CD4-positive, alpha-beta T cell treated with Interleukin-4 for 4 hours (primary cell): ENCODE measurements at regions not wholly inside any gene's neighbourhood (a gene's known extent, or its start where the extent isn't known, plus 50 kb on each side); places are given as distances from the start of the nearest gene placed in this dataset.
"Not testable (repeated sequence)": the region's sequence is repeated elsewhere in the genome, so short reads cannot be mapped to it uniquely, and the experiment has no call there.

Source experiments
- DNase-seq: peaks from one replicate; pipeline ENCODE4 v3.0.0-alpha.2; 2020

GRCh38 chr5:13019729-13020128 lies 924.8 kb downstream of the DNAH5 start:
- no peak for DNase-seq

DNA sequence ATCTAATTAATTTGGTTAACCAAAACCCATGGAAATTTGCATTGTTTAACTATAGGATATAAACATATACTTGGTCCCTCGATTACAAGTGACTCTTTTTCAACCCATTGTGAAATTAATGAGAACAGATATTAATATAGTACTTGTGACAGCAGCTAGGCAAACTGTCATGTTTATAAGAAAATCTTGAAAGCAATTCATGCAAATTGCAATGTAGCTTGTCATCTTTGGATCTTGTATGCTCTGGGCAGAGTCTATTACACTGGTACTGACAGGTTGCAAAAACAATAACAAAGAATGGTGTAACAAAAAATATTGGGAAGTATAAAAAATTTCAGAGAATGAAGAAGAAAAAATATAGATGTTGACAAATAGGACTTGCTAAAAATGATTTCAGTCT lies 941.0 kb downstream of the DNAH5 start:
- no peak for DNase-seq

DNA sequence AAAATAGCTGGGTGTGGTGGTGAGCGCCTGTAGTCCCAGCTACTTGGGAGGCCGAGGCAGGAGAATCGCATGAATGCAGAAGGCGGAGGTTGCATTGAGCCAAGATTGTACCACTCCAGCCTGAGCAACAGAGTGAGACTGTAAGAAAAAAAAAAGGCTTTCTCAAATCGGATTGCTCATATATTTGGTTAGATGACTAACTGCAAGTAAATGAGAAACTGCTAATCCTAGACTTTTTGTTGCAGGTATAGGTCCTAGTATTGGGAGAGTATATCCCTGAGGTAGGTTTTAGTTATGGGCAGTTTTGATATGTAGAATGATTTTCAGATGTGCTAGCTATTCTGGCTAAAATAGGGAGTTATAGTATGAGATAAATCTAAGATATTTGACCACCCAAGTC lies 944.8 kb downstream of the DNAH5 start:
- no peak for DNase-seq

DNA sequence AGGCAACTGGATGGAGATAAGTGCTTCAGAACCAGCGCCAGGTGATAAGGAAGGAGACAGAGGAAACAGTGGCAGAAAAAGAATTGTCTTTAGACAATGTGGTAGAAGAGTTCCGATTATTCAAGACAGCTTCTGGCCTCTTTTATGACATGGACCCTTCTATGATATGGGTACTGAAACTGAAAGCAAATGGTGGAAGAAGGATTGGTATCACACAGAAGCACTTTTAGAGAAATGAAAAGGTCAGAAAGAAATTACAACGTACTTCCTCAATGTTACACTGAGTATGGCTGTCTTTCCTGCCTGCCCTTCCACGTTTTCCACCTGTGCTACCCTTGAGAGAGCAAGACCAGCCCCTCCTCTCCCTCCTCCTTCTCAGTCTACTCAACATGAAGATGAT lies 959.3 kb downstream of the DNAH5 start:
- no peak for DNase-seq

- no peak for DNase-seq
These were observed 969.6 kb downstream of the DNAH5 start for GRCh38 chr5:12974856-12975255.

GRCh38 chr5:12965804-12966203 lies 978.7 kb downstream of the DNAH5 start:
- DNase-seq = no peak

DNA sequence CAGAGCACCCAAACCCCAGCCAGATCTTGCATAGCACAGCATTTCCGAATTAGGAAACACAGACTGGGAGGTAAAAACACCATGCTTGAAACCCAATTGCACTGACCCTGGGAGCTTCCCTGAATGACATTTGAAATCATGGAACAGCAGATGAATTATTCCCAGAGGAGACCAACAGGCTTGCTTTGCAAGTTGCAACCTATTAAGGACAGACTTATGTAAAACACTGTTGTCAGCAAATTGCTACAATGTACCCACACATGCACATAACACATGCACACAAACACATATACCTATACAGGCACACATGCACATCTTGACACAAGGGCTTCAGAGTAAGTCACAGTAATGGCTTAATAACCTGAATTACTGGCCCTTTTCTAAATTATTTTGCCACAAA lies 984.8 kb downstream of the DNAH5 start:
- DNase-seq = no peak

DNA sequence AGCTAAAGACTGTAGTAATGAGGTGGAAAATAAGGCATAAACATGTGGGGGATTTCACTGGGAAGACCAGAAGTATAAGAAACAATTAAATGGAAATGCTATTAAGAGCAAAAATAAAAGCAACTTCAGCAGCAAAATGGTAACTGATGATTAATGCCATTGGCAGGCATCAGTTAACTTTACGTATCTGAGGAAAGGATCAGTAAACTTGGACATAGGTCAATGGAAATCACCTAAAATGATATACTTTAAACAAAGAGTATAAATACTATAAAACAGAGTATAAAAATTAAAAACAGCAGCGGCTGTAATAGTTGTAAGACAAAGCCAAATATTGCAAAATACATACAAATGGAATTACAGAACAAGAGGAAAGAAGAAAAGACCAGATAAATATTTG lies 992.1 kb downstream of the DNAH5 start:
- no peak for DNase-seq

GRCh38 chr5:12951846-12952245 lies 992.6 kb downstream of the DNAH5 start:
- DNase-seq = no peak

- no peak for DNase-seq
These were observed 997.1 kb downstream of the DNAH5 start for GRCh38 chr5:12947379-12947778.

DNA sequence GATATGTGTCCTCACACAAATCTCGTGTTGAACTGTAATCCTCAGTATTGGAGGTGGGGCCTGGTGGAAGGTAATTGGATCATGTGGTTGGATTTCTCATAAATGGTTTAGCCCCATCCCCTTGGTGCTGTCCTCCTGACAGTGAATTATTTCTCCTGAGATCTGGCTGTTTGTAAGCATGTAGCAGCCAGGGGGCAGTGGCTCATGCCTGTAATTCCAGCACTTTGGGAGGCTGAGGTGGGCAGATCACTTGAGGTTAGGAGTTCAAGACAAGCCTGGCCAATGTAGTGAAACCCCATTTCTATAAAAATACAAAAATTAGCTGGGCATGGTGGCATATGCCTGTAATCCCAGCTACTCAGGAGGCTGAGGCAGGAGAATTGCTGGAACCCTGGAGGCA lies 999.0 kb downstream of the DNAH5 start:
- not testable (repeated sequence) for DNase-seq

GRCh38 chr5:12936221-12936620 lies 1008.3 kb downstream of the DNAH5 start:
- DNase-seq = no peak

DNA sequence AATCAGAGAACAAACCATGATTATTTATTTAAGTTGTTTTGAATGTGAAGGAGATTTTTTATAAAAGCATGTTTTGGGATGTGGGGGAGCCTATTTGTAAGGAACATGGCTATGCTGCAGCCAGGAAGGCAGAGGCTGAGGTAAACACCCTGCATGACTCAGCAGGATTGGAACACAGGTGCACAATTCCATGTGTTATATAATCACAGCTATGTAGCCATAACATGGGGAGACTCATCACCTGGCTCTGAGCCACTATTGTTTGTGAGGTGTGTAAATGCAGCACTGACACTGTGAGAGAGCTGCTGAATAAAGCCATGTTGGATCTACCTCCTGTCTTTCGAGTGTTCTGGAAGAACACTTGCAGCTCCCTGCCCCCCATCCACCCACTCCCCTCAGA lies 1009.8 kb downstream of the DNAH5 start:
- no peak for DNase-seq

GRCh38 chr5:12920527-12920926 lies 1016.3 kb upstream of the CTNND2 start:
- no peak for DNase-seq

DNA sequence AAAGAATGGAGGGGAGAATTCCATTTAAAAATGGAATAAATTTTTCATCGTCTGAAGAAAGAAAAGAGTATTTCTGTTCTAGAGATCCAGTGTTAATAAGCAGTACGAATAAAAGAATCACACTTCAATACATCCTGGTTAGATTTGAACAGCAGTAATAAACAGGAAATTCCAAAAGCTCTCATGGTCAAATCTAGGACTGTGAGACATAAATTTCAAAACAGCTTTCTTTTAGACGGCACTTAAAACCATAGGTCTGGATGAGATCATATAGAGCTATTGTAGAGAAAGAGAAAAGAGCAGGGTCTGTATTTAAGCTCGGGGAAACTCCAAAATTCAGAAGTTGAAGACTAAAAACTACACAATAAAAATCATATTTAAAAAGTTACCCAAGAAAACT lies 1006.9 kb upstream of the CTNND2 start:
- no peak for DNase-seq

- no peak for DNase-seq
These were observed 1006.4 kb upstream of the CTNND2 start for GRCh38 chr5:12910641-12911040.

GRCh38 chr5:12902611-12903010 lies 998.4 kb upstream of the CTNND2 start:
- no peak for DNase-seq

DNA sequence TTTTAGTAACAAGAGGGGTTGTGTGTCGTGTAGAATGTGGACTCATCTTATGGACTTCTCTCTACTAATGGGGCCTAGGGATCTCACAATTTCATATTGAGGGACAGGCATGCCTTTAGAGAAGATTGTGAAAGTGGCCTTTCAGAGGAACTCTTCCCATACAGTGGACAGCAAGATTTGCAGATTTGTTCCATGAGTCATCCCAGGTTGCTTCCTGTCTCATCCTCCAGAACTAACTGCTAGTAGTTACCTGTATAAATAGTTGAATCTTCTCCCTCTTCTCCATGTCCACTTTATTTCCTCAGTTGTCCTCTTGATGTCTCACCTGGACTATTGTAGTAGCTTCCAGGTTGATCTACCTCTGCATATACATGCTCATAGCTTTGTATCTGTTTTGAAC lies 997.5 kb upstream of the CTNND2 start:
- DNase-seq = no peak

DNA sequence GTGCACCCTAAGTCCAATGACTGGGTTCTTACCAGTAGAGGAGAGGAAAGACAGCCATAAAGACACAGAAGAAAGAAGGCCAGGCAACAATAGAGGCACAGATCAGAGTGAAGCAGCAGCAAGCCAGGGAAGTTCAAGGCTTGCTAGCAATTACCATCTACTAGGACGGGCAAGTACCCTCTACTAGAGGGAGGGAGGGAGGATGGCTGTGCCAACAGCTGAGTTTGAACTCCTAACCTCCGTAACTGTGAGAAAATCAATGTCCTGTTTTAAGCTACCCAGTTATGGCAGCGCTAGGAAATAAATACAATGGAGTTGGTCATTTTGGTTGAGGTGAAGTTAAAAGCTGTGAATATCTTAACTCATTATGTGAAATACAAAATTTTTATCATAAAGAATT lies 991.8 kb upstream of the CTNND2 start:
- DNase-seq = no peak

DNA sequence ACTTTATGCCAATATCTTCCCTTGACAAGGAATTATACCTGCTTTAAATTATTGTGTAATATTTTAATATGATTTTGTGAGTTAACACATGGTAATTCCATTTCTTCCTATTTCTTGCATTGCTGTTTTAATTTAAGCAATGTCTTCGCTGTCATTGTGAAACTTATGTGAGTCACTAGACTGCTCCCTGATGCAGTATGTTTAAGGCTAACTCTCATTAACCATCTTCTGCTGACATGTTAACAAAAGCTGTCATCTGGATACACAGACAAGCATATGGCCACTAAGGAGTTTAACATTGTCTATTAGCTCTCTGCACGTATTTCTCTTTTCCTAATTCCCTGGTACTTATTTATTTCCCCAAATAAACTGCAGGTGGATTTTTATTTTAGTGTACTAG lies 980.8 kb upstream of the CTNND2 start:
- no peak for DNase-seq

- no peak for DNase-seq
These were observed 979.1 kb upstream of the CTNND2 start for GRCh38 chr5:12883395-12883794.

DNA sequence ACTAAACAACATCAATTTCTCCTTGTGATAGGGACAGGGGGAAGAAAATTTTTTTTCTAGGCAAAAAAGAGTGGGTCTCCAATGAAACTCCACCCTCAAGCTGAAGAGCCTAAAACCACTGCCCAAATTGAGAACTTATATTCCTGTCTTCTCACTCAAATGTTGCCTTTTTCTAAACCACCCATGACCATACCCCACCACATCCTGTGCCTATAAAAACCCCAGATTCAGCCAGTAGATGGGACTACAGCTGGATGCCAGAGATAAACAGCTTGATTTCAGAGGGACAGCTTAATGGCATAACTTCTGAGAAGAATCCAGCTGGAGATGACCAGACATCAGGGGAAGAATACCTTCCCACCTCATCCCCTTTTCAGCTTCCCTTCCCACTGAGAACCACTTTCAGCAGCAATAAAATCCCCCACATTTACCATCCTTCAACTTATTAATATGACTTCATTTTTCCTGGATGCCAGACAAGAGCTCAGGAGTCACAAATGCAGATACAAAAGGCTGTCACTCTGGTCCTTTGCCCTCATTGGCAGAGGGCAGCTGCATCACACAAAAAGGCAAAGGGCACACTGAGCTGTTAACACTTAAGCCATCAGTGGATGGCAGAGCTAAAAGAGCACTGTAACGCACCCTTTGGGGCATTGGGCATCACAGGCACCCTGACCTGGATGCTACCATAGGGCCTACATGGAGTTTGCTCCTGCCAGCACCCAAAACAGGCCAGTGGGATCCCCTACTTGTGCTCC lies 972.5 kb upstream of the CTNND2 start:
- peak; percentile 2 for DNase-seq

DNA sequence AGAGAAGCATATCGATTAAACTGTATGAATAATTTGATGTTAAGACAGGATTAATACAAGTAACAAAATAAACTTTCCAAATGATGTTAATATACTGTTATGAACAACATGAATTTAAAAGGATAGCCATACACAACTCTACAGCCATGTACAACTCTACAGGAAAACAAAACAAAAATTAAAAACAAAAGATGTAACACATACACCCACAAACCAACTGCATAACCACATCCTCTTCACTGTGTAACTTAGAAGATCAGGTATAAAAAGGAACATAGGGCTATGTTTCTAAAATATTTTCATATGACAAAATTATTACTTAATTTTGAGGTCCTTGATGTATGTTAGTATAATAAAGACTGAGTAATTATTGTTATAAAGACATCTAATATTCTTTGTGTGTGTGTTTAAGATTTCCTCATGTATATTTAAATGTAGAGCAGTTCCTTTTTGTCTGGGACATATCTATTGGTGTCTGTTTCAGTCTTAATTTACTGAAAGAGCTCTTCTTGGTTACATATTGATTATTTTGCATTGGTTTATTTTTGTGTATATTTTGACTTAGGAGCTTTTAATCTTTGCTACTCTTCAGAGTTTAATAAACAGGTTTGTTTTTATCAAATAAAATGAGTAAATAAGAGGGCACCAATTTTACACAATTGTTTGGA lies 966.8 kb upstream of the CTNND2 start:
- DNase-seq = peak; percentile 14

DNA sequence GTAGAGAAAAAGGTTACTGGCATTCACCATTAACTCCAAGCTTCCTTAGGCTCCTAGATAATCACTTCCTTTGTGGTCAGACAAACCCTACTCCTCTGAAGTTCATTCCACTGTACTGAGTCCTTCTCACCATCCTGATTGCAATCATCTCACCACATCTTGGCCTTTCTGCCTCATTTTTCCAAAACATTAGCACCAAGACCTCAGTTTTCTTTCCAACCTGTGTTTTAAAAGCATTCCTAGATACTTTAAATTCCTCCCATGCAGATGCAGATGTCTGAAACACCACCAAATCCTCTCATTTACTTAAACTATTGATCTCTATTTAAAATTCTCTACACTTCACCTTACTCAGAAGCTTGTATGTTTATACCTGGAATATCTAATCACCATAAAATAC lies 961.3 kb upstream of the CTNND2 start:
- no peak for DNase-seq
